Germinal center (tissue), 1 donor: ENCODE measurements at regions not wholly inside any gene's neighbourhood (a gene's known extent, or its start where the extent isn't known, plus 50 kb on each side); places are given as distances from the start of the nearest gene placed in this dataset.

Experiments used
- DNase-seq: peaks from one replicate; pipeline ENCODE4 v3.0.0; 2012; ENCODE audit warnings: mixed read lengths, low spot score

GRCh38 chrX:30950391-30950790 lies 61.3 kb upstream of the TAB3 start:
- no peak for DNase-seq

- DNase-seq: no peak
Measured at GRCh38 chrX:30949554-30949953, 60.5 kb upstream of the TAB3 start.

GRCh38 chrX:30948626-30949025 lies 59.6 kb upstream of the TAB3 start:
- DNase-seq: no peak

GRCh38 chrX:30948051-30948450 lies 59.0 kb upstream of the TAB3 start:
- DNase-seq: no peak

- no peak for DNase-seq
Measured at GRCh38 chrX:30943984-30944383, 54.9 kb upstream of the TAB3 start.

GRCh38 chrX:30941898-30942297 lies 52.8 kb upstream of the TAB3 start:
- DNase-seq: no peak

GRCh38 chrX:30939928-30940327 lies 50.9 kb upstream of the TAB3 start:
- DNase-seq: no peak
